ENCODE measurements at regions not wholly inside any gene's neighbourhood (a gene's known extent, or its start where the extent isn't known, plus 50 kb on each side); places are given as distances from the start of the nearest gene placed in this dataset.

DNA sequence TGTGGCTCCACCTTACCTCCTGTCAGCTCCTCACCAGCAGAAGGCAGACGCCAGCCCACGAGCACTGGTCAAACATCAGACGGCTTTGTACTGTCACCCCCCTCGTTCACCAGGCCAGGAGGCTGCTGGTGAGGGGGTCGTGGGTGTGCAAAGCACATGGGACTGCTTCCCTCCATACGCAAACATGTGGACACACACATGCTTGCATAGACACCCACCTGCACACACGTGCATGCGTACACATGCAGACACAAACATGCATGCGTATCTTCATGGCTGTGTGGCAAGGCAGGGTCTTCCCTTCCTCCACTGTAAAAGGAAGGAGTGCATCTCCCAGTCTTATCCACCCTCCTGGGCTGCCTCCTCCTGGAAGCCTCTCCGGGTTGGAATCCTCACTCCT, 178.5 kb downstream of the OLFM1 start:
- TF ChIP-seq POLR2A (IDR thresholded peaks at IDR 0.05; ENCODE audit: low read depth, low read length) = no peak
- TF ChIP-seq POLR2AphosphoS5 (IDR thresholded peaks at IDR 0.05; ENCODE audit: low read depth, low read length) = no peak
- TF ChIP-seq TAF1 (IDR thresholded peaks at IDR 0.05; ENCODE audit: borderline replicate concordance, low read depth, low read length) = no peak

Measured in GM12892 (cell line).